GM19397 (cell line): ENCODE measurements at regions not wholly inside any gene's neighbourhood (a gene's known extent, or its start where the extent isn't known, plus 50 kb on each side); places are given as distances from the start of the nearest gene placed in this dataset.
"Not testable (repeated sequence)": the region's sequence is repeated elsewhere in the genome, so short reads cannot be mapped to it uniquely, and the experiment has no call there.

Experiments
- ATAC-seq: cut with Tn5 transposase; IDR thresholded peaks from one replicate; pipeline ENCODE4 v1.9.1; 2021; ENCODE audit warnings: mild to moderate bottlenecking, moderate library complexity; ENCODE audit not compliant: unreplicated experiment

DNA sequence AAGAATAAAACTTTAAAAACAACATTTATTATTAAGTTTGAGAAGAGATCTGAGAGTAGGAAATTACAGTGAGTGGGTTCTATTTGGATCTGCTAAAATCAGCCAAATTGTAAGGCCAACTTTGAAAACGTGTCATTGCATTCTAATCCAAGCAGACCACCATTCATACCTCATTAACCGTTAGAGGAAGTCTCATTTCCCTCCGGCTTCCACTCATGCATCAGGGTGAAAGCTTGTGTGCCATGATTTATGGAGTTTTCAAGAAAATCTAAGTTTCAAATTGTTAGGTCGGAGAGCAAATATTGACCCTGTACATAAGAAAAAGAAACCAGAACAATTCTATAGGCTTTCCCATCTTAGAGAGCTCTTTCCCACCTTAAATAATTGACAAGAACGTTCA, 166.6 kb upstream of the NRG3 start:
- no peak for ATAC-seq

DNA sequence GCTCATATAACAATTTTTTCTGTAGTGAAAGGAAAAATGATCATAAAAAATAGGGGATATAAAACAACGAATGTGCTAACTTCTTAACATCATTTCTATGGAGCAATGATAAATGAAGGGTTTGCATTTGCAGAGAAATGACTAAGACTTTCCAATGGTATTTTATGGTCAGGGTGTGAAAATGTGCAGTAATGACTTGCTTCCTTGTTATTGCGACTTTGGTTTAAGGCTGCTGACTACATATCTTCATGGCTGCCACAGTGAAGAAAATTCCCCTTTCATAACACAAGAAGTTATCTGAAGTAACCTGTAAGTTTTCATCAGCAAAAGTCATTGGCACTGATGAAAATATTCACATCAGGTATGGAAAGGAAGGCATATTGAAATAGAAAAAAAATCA, 166.1 kb upstream of the NRG3 start:
- ATAC-seq = no peak

DNA sequence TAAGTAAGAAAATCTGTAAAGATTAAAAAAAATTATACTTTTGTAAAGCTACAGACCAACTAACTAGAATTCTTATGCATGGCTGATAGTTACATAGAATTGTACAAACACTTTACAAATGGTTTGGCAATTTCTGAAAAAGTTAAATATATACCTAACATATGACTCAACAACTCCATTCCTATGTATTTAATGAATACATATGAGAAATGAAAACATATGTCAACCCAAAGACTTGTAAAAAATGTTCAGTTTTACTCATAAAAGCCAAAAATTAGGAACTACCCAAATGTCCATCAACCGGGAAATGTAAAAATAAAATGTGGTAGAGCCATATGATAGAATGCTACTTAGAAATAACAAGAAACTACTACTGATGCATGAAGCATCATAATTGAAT, 152.6 kb upstream of the NRG3 start:
- ATAC-seq = no peak

DNA sequence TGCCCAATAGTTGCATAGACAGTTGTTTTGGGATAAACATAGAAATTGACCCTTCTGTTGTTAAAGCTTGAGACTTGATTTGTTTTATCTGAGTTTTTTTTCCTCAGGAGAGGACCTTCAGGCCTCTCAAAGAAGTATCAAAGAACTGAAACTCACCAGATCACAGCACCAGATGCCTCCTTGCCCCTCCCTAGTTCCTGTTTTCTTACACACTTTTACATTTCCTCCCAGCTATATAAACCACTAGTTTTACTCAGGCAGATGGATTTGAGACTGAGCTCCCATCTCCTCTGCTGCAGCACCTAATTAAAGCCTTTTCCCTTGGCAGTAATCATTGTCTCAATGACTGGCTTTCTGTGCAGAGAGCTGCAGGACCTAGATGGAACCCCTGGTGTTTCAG, 150.6 kb upstream of the NRG3 start:
- no peak for ATAC-seq

DNA sequence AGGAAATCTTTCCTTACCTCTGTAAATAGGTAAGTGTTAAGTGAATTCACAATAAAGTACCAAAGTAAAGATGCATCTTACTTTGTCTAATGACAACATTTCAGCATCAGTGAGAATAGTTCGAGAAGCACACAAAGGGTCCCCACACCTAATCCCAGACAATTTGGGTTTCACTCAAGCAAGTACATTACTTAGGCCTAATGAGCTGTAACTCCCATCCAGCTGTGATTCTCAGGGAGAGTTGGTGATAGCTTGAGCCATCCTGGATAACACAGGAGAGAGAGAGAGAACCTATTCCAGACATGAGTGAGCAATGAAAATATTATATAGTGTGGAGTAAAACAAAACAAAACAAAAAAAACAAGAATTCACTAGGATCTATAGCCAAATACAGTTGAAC, 149.1 kb upstream of the NRG3 start:
- ATAC-seq = no peak

DNA sequence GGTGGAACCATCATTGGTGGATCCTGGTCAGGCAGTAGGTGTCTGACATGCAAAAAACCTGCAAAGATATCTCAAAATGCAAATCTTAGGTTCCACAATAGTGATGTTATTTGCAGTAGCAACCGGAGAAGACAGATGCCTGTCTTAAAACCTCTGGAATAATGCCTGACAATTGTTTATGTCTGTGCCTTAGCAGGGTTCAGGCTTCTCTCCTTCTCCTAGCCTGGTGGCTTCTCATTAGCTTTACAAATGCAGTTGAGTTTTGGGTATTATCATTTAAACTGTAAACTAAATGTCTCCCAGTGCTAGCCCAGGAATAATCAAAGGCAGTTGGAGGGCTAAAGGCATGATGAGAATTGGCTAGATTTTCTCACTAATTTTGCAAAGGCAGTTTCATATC, 146.3 kb upstream of the NRG3 start:
- ATAC-seq = no peak

DNA sequence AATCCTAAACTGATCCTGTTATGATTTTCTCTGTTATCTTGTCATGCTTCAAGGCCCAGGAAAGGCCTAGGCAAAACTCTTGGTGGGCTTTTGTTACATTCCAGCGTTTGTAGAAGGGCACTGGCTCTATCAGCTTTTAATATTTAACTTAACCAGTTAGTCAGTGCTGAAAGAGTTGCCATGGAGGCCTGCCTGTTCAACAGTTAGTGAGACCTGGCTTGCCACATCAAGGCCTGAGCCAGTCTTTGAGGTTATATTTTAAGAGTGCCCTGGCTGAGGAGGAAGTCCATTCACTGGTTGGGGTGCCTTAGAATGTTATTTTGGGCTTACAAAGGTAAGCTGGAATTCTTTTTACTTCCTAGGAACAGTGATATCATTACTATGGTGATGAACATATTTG, 144.1 kb upstream of the NRG3 start:
- no peak for ATAC-seq

DNA sequence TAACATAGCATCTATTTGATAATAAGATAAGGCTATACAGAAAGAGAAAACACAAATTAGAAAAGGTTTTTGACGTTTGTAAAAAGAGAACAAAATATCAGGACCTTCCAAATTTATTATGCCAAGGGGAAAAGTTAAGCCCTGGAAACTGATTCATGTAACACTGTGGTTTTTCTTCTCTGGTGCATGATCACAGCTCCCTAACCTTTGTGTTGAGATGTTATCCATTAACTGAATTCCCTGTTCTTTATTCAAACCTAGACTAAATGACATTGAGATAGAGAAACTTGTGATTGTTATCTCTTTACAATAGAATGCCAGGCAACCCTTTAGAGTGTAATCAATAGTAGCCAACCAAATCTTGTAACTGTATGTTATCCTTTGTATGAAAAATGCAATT, 141.5 kb upstream of the NRG3 start:
- ATAC-seq = no peak

DNA sequence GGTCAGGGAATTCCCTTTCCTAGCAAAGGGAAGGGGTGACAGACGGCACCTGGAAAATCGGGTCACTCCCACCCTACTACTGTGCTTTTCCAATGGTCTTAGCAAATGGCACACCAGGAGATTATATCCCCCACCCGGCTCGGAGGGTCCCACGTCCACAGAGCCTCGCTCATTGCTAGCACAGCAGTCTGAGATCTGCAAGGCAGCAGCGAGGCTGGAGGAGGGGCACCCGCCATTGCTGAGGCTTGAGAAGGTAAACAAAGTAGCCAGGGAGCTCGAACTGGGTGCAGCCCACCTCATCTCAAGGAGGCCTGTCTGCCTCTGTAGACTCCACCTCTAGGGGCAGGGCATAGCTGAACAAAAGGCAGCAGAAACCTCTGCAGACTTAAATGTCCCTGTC, 139.8 kb upstream of the NRG3 start:
- ATAC-seq = not testable (repeated sequence)

DNA sequence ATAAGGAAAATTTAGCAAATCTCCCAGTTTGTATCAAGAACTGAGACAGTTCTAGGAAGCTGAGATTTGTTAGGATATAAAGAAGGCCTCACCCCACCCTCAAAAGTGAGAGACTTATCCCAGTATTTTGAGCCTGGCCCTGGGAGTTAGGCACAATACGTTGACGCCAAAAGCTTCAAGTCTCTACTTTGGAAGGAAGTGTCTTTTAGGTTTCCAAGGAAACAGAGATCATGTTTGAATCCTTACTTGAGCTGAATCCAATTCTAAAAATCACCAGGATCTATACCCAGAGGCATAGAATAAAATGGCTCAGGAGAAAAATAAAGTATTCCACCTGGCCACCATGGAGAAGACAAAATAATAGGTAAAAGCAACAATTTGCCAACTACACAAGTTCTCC, 115.9 kb upstream of the NRG3 start:
- no peak for ATAC-seq

DNA sequence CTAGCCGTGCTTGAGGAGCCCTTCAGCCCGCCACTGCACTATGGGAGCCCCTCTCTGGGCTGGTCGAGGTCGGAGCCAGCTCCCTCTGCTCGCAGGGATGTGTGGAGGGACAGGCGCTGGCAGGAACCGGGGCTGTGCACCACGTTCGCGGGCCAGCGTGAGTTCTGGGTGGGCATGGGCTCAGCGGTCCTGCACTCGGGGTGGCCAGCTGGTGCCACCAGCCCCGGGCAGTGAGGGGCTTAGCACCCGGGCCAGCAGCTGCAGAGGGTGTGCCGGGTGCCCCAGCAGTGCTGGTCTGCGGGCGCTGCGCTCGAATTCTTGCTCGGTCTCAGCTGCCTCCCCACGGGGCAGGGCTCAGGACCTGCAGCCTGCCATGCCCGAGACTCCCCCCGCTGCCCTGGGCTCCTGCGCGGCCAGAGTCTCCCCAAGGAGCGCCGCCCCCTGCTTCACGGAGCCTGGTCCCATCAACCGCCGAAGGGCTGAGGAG, 90.8 kb upstream of the NRG3 start:
- no peak for ATAC-seq

DNA sequence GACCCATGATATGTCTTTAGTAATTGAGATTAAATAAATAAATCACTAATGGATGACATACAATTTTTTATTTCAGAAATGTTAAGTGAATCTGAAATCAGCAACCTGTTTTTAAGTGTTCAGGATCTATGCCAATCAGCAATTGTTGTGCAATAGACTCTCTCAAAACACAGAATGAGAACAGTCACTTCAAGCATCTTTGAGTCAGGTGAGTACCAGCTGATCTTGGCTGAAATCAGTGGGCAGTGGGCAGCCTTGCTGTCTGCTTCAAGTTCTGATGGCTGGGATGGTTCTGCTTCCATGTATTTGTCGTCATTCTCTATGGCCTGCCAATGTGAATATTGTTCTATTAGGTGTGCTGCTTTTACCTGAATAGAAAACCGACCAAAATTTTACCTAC, 82.3 kb upstream of the NRG3 start:
- no peak for ATAC-seq

DNA sequence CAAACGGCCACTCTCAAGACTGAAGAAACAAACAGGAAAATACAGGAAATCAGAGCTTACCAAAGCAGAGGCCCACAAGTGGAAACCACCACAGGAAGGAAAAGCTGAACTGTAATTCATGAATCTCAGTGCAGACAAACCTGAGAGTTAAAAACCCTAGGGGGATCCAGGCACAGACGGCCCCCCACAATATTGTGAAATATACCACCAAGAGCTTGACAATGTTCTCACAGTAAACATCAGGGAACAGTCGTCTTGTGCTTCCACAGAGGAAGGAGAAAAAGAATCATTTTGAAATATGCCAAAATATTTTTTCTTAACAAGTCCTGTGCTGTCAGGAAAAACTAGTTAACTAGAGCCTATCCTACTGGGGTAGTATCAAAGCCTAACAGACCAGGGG, 68.2 kb upstream of the NRG3 start:
- ATAC-seq = no peak

DNA sequence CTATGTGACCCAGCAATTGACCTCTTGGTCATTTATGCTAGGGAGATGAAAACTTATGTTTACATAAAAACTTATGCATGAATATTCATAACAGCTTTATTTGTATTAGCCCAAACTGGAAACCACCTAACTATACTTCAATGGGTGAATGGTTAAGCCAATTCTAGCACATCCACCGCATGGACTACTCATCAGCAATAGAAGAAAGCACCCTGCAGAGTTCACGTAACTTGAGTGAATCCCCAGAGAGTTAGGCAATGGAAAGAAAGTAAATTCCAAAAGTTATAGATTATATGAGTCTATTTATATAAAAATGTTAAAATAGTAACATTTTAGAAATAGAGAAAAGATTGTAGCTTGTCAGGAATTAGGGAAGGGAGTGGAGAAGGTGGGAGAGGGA, 60.2 kb upstream of the NRG3 start:
- ATAC-seq = no peak

DNA sequence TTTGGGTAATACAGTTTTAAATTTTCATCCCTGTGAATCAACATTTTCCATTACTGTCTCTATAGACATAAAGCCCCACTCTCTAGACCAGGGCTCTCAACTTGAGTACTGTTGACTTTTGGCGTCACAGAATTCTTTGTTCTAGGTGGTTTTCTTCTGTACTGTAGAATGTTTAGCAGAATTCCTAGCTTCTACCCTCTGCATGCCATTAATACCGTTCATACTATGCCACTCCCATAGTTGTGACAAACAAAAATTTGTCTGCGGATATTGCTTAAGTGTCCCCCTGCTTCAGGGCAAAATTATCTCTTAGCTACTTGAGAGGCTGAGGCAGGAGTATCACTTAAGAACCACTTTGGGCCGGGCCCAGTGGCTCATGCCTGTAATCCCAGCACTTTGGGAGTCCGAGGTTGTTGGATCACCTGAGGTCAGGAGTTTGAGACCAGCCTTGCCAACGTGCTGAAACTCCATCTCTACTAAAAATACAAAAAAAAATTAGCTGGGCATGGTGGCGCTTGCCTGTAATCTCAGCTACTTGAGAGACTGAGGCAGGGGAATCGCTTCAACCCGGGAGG, 57.3 kb upstream of the NRG3 start:
- no peak for ATAC-seq

DNA sequence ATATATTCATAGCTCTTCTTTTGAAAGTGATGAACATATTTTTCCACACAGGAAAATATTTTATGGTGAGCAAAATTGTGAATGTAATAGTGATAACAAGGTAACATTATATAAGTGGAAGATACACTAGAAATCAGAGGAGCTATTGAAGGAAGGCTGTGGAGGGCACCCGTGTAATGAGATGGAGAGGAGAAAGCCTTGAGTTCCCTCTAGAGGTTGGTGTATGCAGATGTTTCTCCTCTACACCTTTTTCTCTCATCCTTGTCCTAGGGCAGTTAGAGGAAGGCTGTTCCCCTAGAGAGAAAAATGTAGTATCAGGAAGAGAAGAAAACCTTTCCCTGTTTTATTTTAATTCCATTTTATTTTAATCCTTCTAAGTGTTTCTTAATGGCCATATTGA, 54.6 kb upstream of the NRG3 start:
- no peak for ATAC-seq
